Progenitor cell of endocrine pancreas (in vitro differentiated cells): ENCODE measurements at regions not wholly inside any gene's neighbourhood (a gene's known extent, or its start where the extent isn't known, plus 50 kb on each side); places are given as distances from the start of the nearest gene placed in this dataset.

ENCODE experiments used
- DNase-seq: peaks from one replicate; pipeline ENCODE4 v3.0.0; 2021; ENCODE audit warnings: low spot score; ENCODE audit not compliant: unreplicated experiment
- H3K27ac Mint-ChIP-seq: 2 replicates; pipeline ENCODE4 v1.8.0; 2021; ENCODE audit warnings: mild to moderate bottlenecking, moderate library complexity, mixed read lengths
- H3K27me3 Mint-ChIP-seq: 2 replicates; pipeline ENCODE4 v1.8.0; 2021; ENCODE audit warnings: mixed read lengths
- H3K36me3 Mint-ChIP-seq: 2 replicates; pipeline ENCODE4 v1.8.0; 2022; ENCODE audit warnings: mixed read lengths; ENCODE audit not compliant: insufficient read depth
- H3K4me1 Mint-ChIP-seq: 2 replicates; pipeline ENCODE4 v1.8.0; 2021; ENCODE audit warnings: low read depth, mixed read lengths
- H3K4me3 Mint-ChIP-seq: 2 replicates; pipeline ENCODE4 v1.8.0; 2021; ENCODE audit warnings: low read depth, mild to moderate bottlenecking, moderate library complexity, mixed read lengths
- H3K9me3 Mint-ChIP-seq: 2 replicates; pipeline ENCODE4 v1.8.0; 2021; ENCODE audit warnings: low read depth, mixed read lengths
- TF ChIP-seq, protein P1 (sequence below): fragments of 200-600 bp; sonication (generic); IDR thresholded peaks from one replicate; pipeline ENCODE4 v1.5.0; 2021; ENCODE audit warnings: antibody characterized with exemption, mild to moderate bottlenecking; ENCODE audit not compliant: unreplicated experiment

DNA sequence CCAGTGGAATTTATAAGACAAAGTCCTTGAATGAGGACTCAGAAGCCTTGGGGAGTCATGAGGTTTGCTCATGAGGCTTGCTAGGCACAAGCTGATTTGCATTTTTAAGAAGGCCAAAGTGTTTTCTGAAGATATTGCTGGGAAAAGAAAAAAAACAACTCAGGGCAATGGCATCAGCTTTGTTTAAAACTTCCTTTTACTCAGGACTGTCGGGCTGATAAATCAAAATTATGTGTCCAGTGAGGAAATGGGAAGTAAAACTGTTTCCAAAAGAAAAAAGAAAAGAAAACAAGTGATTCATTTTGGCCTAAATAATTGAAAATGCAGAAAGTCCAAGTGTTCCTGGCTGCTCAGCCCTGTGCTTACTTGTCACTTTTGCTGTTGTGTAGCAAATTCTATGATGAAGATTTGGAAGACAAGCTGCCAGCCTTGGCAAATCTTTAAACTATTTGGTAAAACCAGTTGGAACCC is 282.4 kb downstream of the HLX start:
- Mint-ChIP-seq H3K9me3 (no peaks in the 10 kb centered on the region), H3K27ac (no peak overlapping the region), H3K36me3 (no peaks in the 10 kb centered on the region), H3K4me1 (no peaks in the 10 kb centered on the region), H3K4me3 (no peak overlapping the region), H3K27me3 (no peaks in the 10 kb centered on the region)
- TF ChIP-seq, protein P1, sequence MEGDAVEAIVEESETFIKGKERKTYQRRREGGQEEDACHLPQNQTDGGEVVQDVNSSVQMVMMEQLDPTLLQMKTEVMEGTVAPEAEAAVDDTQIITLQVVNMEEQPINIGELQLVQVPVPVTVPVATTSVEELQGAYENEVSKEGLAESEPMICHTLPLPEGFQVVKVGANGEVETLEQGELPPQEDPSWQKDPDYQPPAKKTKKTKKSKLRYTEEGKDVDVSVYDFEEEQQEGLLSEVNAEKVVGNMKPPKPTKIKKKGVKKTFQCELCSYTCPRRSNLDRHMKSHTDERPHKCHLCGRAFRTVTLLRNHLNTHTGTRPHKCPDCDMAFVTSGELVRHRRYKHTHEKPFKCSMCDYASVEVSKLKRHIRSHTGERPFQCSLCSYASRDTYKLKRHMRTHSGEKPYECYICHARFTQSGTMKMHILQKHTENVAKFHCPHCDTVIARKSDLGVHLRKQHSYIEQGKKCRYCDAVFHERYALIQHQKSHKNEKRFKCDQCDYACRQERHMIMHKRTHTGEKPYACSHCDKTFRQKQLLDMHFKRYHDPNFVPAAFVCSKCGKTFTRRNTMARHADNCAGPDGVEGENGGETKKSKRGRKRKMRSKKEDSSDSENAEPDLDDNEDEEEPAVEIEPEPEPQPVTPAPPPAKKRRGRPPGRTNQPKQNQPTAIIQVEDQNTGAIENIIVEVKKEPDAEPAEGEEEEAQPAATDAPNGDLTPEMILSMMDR: no peak
- DNase-seq: no peak

- Mint-ChIP-seq H3K36me3 (no peaks in the 10 kb centered on the region), H3K27ac (no peak overlapping the region), H3K4me1 (no peaks in the 10 kb centered on the region), H3K9me3 (no peaks in the 10 kb centered on the region), H3K27me3 (no peaks in the 10 kb centered on the region), H3K4me3 (no peak overlapping the region)
- DNase-seq: no peak
- TF ChIP-seq, protein P1: no peak
Observed at GRCh38 chr1:221162352-221162751, 283.1 kb downstream of the HLX start.

DNA sequence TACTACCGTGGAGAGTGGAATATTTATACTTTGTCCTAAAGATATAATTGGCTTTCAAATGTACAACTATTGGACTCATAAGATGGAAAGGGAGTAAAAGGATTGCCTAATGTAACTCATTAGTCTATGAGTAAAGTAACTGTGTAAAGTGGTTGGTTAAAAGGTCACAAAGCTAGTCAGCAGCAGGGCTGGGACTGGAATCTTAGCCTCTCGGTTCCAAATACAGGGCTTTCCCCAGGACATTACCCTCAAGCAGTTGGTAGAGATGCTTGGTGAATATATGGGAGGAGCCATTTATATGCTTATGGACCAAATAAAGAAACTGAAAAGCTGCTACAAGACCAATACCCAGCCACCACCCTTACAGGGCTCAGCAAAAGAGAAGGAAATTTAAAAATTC is 283.7 kb downstream of the HLX start:
- Mint-ChIP-seq H3K27ac (no peak overlapping the region), H3K27me3 (no peaks in the 10 kb centered on the region)

DNA sequence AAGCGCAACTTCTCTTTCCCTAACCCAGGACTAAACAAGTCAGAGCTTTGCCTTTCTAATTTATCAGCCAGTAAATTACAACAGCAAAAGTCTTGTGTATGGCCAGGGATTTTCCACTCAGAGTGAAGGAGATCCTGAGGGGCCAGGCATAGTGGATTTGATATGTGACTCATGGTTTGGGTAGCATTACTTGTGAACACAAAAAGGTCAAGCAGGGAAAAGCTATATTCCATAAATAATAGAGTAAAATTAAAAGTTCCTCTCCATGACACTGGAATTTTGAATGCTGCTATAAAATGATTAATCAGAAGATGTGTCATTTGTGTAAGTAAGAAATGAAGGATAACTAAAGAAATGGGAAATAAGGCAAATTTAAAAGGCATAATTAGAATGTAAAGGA is 284.8 kb downstream of the HLX start:
- H3K4me1 Mint-ChIP-seq: no peaks in the 10 kb centered on the region
- no peak for DNase-seq
- no peaks in the 10 kb centered on the region for H3K9me3 Mint-ChIP-seq
- TF ChIP-seq, protein P1: no peak
- H3K27me3 Mint-ChIP-seq: no peaks in the 10 kb centered on the region
- no peaks in the 10 kb centered on the region for H3K36me3 Mint-ChIP-seq
- H3K4me3 Mint-ChIP-seq: no peak overlapping the region
- no peak overlapping the region for H3K27ac Mint-ChIP-seq

More for the DNA sequence above, 283.7 kb downstream of the HLX start:
- Mint-ChIP-seq H3K9me3 (no peaks in the 10 kb centered on the region), H3K4me3 (no peak overlapping the region), H3K4me1 (no peaks in the 10 kb centered on the region), H3K36me3 (no peaks in the 10 kb centered on the region)
- TF ChIP-seq, protein P1: no peak
- DNase-seq: no peak

DNA sequence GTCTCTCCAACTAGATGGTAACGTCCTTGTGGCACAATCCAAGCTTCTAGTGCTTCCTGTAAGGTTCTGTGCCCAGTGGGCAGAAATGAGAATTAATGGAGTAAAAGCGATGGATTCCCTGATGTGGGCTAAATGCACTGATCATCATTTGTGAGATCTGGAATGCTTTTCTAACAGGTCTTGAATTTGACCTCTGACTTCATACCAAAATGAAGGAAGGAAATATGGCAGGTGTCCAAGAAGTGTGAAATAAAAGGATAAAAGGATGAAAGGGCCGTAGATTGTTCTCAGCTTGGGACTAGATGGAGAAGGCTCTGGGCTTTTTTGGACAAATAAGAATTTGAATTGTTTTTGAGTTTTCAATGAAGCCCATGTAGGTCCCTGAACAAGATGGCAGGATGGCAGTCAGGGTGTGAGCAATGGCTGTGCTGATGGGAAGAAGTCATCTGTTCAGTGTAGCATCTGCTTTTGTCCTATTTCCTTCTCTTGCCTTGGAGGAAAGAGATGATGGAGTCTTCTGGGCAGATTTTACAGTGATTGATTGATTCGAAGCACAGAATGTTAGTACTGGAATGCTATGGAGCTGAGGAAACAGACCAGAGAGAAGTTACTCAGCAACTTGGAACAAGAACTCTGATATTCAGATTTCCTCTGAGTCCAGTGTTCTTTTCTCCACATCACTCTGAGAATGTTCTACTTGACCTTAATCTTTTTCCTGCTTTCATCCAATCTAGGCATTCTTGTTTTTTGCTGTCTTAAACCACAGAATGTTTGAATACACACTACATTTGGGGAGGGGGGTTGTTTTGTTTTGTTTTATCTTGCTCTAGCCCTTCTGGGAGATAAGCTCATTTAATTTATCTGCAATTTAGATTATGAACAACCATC is 286.0 kb downstream of the HLX start:
- H3K27ac Mint-ChIP-seq: no peak overlapping the region
- no peaks in the 10 kb centered on the region for H3K27me3 Mint-ChIP-seq
- H3K36me3 Mint-ChIP-seq: no peaks in the 10 kb centered on the region
- peaks cover 3% of the 10 kb centered on the region for H3K4me1 Mint-ChIP-seq
- no peak overlapping the region for H3K4me3 Mint-ChIP-seq
- TF ChIP-seq, protein P1: no peak
- DNase-seq: no peak
- H3K9me3 Mint-ChIP-seq: no peaks in the 10 kb centered on the region
